Hepatic stellate cell (primary cell): ENCODE measurements at regions not wholly inside any gene's neighbourhood (a gene's known extent, or its start where the extent isn't known, plus 50 kb on each side); places are given as distances from the start of the nearest gene placed in this dataset.
A peak's percentile ranks its signal among the peaks of the same experiment; 100 is the strongest.

ENCODE experiments used
- DNase-seq: peaks from one replicate; pipeline ENCODE4 v3.0.0; 2011; ENCODE audit warnings: low spot score

DNA sequence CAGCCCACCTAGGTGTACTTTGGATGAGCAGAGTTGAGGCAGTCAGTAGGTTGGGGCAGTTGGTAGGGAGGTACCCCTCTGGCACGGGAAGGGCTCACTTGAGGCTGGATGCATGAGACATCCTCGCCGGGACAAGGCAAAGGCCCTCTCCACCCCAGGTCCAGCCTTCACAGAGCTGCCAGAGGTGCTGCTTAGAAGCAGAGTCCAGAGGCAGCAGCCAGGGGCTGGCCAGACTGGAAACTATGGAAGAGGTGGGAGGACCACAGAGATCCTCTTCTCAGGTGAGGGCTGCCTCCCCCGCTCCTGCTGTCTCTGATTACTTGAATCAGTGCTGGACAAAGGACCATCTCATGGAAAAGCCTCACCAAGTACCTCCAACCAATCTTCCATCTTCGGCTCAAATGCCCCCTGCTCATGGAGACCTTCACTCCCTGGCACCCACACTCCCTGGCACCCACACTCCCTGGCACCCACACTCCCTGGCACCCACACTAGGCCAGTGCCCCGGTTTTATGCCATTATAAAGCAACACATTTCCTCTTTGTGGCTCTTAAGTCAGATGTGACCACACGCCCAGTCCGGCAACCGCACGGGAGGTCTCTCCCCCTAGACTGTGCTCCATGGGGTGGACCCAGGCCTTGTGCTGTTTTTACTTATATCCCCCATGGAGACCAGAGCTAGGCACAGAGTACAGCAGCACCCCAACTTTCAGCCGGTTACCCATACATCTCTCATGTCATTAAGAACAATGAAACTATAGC lies 100.1 kb downstream of the YTHDF1 start:
- no peak for DNase-seq

DNA sequence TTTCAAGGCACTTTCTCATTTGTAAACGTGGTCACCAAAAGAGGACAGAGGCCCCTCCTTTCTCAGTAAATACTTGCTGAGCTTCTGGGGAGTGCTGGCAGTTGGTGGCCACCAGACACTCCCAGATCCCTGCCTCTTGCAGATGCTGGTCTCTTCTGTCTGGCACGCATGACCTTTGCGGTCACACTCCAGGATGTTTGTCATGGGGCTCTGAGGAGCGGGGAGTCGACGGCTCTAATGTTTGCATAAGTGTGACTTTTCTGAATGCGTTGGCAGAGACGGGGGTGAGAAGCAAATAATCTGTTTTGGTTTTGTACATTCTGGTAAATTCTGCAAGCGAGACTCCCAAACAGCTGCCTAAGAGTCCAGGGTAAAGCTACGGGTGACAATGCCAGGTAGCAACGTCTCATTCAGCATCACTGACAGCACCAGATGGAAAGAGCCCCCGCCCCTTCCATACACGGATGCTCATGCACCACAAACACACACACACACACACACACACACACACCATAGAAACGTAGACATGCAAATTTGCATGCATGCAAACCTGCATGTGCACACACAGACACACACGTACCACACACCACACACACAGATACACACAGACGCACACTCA lies 101.1 kb downstream of the YTHDF1 start:
- no peak for DNase-seq

DNA sequence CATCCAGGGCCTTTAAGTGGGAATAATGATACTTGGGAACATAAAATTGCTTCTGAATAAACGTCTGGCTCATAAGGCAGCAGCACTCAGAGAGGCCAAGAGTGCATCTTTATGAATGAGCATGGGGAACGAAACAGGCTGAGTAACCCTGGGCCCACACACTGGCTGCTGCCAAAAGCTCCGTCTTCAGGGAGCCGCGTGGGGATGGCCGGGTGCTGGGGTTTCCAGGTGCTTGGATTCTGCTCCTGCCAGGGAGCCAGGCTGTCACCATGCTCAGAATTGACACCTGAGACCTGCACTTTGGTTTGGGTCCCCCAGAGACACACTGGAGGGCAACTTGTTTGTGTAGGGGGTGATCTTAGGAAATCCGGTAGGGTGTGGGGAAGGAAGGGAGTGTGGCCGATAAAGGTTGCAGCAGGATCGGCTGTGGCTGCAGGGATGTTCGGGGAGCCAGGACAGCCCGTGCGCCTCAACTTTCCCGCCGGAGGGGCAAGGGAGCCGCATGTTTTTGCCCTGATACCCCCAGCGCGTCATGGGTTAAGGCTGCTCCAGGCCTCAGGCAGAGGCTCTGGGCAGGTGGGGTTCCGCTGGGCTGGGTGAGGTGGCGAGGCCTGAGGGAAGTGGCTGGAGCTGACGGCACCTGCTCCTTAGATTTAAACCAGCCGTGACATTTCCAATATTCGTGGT lies 101.8 kb downstream of the YTHDF1 start:
- no peak for DNase-seq

DNA sequence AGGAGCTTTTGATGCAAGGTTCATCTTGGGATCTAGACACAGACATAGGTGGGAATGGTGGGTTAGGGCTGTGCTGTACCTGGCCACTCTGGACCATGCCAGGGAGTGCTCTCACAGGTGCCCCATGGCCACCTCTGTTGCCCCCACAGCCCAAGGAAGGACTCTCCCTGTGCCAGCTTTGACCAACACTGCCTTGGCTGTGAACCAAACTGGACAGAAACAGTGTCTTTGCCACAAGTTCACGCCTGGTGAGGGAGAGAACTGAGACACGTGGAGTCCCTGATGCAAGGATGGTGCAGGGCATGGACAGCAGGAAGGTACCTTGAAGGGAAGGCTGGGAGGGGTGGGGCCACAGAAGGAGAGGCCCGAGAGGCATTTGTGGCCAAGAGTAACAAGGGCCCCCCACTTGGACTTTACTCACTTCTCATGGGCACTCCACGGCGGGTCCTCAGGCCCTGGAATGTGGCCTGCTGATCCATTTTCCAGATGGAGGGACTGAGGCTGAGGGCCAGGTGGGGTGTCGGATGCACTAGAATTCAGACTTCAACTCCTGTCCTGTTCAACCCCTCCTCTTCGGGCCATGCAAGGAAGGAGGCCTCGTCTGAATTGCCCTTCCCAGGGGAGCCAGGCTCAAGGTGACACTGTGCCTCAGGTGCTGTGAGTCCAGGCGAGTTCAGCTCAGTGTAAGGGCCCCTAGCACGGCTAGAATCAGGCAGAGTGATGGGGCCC lies 103.3 kb downstream of the YTHDF1 start:
- DNase-seq = no peak

DNA sequence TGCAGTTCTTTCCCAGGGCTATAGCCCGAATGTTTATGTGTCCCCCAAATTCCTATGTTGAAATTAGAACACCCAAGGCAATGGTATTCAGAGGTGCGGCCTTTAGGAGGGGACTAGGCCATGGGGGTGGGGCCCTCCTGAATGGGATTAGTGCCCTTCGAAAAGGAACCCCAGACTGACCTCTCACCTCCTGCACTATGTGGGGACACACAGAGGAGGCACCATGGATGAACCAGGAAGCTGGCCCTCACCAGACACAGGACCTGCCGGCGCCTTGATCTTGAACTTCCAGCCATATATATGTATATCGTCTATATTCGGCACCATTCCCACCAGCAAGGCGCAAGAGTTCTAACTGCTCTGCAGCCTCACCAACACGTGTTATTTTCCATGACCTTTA lies 101.5 kb upstream of the BHLHE23 start:
- DNase-seq = no peak

DNA sequence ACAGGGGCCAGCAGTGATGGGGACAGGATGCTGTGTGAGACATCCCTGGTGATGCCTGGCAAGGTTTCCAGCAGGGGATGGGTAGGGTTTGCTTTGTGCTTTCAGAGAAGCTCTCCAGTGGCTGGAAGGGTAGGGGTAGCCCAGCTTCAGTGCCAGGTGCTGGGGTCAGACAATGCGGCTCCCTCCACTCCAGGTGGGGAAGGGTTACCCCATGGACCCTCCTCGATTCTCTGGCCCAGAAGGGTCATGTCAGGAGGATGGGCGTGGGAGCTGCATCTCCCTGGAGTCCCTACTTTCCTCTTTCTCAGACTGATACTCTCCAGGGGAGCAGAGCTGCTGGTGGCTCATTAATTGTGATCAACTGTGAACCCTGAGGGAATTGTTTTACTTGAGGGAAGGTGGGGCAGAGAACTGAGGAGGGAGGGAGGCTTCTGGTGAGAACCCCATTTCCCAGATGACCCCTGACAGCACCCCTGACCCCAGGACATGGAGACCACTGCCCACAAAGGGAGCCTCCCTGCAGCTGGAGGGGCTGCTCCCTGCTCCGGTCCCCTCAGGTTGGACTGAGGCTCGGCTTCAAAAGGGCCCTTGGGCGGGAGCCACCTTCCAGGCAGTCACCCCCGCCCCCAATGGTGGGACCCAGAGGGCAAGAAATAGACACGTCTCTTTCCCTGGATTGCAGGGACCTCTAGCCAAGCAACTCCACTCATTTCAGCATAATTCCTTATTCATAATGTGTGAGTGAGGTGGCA lies 100.9 kb upstream of the BHLHE23 start:
- no peak for DNase-seq

DNA sequence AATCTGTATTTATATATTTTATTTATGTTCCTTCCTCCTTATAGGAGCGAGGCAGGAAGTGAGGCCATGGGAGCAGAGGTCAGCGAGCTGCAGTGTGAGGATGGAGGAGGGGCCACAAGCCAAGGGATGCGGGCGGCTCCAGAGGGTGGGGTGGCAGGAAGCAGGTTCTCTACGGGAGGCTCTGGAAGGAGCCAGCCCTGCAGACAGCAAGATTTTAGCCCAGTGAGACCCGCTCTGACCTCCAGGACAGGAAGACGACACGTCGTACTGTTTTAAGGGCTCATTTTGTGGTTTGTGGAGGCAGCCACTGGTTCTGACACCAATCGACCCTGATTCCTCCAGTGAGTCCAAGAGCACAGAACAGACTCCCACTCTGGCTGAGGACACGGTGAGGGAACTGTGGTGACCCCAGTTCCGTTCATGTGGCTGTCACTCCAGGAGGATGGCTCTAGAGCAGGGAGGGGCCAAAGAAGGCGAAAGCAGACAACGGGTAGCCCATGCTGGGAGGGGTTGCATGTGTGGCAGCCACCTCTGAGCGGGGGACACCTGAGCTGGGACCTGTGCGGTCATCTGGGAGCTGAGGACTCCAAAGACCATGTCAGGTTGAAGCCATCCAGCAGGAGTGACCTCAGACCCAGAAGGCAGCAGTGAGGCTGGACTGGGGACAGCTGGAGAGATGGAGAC lies 100.1 kb upstream of the BHLHE23 start:
- DNase-seq = no peak

DNA sequence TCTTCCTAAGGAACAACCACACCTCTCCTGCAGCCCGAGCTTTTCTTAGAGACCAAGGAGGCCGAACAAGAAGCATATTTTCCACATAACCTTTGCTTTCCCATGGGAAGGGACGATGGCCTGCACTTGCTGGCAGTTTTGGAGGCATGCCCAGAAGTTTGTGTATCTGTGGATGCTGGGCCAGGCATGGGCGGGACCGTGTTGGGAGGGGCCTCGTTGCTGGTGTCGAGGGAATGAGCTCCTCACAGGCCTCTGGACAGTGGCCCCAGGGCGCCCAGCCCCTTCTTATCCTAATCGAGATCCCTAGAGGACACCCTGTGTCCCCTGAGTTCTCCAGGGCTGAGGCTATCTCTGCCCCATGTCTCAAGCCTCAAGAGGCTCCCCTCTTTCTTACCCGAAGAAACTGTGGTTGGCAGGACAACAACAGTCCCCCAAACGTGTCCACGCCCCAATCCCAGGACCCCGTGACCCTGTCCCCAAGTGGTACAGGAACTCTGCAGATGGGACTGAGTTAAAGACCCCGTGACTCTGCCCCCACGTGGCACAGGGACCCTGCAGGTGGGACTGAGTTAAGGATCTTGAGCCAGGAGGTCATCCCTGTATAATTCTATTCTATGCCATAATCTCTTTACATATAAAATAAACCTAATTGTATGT lies 99.5 kb upstream of the BHLHE23 start:
- DNase-seq = peak; percentile 77

DNA sequence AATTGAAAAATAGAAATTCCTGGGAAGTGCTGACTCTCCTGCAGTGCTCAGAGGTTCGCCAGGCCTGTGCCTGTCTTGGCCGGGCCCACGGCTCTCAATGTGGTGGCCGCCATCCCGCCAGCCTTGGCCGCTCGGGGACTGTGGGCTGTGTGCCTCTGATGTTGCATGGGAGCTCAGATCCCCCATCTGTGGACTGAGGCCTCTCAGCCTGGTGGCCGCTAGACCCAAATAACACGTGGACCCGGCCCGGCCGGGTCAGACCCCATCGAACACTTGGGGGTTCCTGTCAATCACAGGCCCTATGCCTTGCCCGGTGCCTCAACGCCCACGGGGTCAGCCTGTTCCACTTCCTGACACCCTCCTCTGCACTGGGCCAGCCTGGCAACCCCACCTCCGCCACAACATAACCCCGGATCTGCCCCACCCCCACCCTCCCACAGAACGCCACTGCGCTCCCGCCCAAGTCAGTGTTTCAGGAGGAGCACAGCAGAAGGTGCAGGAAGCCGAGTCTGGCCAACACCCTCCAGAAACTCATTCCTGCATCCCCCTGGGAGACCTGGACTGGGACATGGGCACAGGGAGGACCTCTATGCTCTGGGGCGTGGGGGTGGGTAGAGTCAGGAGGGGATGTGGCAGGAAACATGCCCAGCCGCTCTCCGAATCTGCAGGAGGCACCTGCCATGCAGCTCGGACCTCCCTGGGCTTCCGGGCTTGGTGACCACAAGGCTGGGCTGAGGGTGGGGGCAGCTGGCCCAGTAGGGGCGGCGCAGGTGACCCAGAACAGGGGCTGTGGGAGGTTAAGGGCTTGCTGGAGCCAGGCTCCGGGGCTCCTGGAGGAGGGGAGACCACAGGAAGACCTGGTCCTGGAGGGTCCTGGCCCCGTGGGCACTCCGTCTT lies 98.7 kb upstream of the BHLHE23 start:
- DNase-seq = no peak

DNA sequence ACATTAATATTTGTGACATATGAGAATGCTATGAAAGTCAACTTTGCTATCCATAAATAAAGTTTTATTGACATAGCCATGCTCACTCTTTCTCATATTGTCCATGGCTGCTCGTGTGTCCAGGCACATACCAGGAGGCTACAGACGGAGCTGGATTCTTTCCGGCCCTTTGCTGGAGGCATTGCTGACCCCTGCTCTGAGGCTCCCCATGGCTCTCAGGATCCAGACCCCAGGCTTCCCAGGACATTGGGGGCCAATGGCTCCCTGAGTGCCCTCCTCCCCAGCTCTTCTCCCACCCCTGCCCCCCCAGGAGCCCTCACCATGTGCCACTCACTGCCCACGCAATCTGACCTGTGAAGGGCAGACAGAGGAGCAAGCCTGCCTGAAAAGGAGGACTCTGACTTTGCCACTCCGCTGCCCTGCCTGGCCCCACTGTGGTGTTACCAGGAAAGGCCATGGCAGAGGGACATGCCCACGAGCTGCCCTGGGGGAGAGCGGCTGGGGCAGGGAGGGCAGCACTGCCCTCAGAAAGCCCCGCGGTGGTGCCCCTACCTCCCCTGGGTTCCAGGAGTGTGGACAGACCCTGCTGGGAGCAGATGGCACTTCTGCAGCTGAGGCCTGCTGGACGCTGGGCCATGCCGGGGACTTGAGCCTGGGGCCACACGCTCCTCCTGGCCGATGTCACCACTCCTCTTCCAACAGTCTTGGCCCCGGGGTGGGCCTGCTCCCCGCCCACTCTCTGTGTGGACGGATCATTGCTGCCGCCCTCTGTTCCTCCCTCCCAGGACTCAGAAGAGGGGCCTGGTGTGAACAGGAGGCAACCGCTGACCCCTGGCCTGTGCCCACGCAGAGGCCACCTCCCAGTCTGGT lies 97.8 kb upstream of the BHLHE23 start:
- DNase-seq = no peak

DNA sequence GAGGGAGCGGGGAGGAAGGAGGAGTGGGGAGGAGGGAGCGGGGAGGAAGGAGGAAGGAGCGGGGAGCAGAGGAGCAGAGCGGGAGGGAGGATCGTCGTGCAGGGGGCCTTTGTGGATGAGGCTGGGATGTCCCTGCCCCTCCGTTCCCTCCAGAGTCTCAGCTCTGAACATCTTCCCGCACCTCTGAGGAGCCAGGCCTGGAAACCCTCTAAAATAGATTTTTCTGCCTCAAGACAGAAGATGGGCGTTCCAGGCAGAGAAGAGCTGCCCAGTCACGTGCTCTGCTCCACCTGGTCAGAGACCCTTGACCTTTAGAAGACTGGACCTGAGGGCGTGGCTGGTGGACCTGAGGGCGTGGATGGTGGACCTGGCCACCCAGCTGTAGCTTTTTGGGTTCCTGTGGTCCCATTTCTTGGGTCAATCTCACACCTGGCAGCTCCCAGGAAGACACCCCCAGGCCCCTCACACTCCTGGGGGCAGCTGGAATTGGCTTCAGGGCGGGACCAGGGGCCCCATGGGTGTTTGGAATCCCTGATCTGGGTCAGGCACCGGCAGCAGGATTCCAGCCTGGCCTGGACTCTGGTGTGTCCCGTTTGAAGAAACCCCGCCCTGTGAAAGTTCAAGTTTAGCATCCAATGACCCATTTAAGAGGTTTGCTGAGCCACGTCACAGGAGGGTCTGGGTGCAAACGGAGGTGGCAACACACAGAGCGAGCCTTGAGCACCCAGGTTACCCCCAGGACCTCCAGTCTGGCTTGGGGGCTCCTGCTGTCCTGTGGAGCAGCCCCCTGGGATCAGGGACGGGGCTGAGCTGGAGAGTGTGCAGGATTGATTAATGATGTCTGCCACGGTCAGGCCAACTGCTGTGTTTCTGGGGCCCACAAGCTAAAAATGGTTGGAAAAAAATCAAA lies 96.9 kb upstream of the BHLHE23 start:
- DNase-seq = no peak

DNA sequence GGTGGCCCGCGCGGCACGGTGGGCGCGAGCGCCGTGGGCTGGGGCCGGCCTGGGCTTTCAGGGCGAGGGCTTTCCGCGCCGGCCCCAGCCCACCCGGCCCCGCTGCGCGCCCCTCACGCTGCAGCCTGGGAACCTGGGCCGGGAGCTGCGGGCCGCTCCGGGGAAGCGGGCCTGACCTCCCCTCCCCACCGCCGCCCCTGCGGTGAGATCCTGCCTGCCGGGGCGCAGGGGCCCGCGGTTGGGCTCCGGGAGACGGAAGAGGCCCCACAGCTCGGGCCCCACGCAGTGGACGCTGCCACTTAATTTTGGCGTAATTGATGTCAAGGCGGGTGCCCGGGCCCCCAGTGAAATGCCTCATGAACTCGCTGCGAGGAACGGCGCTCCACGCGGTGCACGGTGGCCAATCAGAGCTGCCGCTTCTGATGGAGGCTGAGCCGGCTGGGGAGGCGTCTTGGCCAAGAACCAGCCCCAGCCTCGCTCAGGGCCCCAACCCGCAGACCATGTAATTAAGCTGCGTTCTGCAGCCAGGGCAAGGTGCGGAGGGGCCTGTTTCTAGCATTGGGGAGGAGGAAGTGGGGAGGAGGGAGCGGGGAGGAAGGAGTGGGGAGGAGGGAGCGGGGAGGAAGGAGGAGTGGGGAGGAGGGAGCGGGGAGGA lies 96.1 kb upstream of the BHLHE23 start:
- peak; percentile 70 for DNase-seq

DNA sequence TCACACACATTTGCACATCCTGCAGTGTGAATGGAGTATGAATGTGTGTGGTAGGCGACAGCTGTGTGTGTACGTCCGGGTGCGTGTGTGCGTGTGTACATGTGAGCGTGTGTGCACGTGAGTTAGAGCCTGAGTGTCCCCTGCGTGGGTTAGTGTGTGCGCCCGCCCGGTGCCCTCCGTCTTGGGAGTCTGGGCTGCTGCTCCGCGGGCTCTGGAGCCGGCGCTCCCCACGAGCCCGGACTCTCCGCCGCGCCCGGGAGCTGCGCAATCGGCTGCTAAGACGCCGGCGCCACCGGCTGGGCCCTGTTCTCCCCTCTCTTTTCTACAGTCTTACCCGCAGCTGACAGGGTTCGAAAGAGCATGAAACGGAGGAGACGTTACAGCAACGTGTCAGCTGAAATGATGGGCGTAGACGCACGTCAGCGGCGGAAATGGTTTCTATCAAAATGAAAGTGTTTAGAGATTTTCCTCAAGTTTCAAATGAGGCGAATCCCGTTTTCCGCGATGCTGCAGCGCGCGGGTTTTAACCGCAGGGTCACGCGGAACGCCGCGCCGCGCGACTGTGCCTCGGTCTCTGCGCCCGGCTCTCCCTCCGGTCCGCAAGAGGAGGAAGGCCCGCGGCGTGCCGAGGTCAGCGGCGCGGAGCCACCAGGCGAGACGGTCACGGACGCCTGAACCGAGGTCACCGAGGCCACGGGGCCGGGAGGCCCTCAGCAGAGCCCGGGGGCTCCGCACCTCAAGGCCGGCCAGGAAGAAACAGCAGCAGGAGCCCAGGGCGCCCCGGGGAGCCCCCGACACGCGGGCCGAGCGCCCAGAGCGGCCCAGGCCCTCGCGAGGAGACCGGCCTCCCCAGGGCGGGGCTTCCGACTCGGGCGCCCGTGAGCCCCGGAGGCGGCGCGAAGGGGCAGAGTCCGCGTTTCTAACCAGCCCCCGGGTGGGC lies 95.3 kb upstream of the BHLHE23 start:
- peak; percentile 59 for DNase-seq

DNA sequence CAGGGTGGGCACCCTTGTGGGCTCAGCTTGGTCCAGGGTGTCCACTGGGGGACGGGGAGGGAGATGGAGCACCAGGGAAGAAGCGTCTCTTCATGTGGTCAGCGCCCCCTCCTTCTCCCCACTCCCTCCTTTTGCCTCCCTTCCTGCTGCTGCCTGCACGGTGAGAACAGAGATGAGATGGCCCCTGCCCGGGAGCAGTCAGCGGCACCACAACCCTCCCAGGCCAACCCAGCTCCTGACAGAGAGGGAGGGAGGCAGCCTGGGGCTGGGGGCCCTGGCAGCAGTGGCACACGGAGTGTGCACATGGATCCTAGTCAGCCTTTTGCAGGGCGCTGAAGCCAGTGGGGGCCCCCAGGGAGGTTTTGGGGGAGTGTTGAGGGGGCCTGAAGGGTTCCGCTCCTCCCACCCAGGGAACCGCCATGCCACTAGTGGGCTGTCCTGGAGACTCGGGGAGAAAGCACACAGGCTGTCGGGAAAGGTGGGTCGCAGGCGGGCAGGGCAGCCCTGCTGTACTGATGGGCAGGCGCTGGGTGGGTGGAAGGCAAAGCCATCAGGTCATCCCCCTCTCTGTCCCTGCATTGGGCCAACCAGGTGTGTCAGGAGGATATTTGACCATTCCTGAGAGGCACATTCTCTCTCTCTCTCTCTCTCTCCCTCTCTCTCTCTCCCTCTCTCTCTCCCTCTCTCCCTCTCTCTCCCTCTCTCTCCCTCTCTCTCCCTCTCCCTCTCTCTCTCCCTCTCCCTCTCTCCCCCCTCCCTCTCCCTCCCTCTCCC lies 94.3 kb upstream of the BHLHE23 start:
- no peak for DNase-seq
